Coronary artery (tissue), 2 donors: ENCODE measurements at regions not wholly inside any gene's neighbourhood (a gene's known extent, or its start where the extent isn't known, plus 50 kb on each side); places are given as distances from the start of the nearest gene placed in this dataset.

Experiments used
- DNase-seq: peaks from one replicate; pipeline ENCODE4 v3.0.0-alpha.2; 2017; ENCODE audit warnings: low spot score
- H3K27ac ChIP-seq, 2 donors: fragments of 200-600 bp; sonication (generic); one replicate each; pipeline ENCODE4 v1.5.1; 2016 to 2019
- H3K4me3 ChIP-seq: fragments of 200-600 bp; sonication (generic); 2 replicates; pipeline ENCODE4 v1.5.1; 2016; ENCODE audit warnings: mild to moderate bottlenecking, moderate library complexity
- TF ChIP-seq, protein P1 (sequence below): fragments of 200-600 bp; sonication (generic); IDR thresholded peaks from one replicate; pipeline ENCODE4 v1.5.1; 2019; ENCODE audit warnings: antibody characterized with exemption

DNA sequence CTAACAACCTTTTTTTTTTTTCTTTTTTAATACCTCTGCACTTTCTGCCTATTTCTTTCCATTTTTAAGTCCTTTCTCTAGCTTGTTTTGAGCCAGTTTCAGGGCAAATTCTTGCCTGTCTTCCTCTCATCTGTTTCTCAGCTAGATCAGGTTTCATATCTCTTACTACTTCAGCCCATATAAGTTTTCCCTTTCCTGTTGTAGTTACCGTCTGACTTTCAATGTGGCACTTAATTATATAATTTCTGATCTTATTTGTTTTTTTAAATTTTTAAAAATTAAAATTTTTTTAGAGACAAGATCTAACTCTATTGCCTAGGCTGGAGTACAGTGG is 104.7 kb upstream of the ELL2 start:
- no peak for DNase-seq
- Histone ChIP-seq H3K27ac (no peak overlapping the region), H3K4me3 (no peak overlapping the region)
- TF ChIP-seq, protein P1, sequence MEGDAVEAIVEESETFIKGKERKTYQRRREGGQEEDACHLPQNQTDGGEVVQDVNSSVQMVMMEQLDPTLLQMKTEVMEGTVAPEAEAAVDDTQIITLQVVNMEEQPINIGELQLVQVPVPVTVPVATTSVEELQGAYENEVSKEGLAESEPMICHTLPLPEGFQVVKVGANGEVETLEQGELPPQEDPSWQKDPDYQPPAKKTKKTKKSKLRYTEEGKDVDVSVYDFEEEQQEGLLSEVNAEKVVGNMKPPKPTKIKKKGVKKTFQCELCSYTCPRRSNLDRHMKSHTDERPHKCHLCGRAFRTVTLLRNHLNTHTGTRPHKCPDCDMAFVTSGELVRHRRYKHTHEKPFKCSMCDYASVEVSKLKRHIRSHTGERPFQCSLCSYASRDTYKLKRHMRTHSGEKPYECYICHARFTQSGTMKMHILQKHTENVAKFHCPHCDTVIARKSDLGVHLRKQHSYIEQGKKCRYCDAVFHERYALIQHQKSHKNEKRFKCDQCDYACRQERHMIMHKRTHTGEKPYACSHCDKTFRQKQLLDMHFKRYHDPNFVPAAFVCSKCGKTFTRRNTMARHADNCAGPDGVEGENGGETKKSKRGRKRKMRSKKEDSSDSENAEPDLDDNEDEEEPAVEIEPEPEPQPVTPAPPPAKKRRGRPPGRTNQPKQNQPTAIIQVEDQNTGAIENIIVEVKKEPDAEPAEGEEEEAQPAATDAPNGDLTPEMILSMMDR, result no peak

GRCh38 chr5:96065685-96066385 is 104.2 kb upstream of the ELL2 start:
- TF ChIP-seq, protein P1, result no peak
- Histone ChIP-seq H3K27ac (no peak overlapping the region), H3K4me3 (no peak overlapping the region)
- no peak for DNase-seq

GRCh38 chr5:96064877-96065276 is 103.2 kb upstream of the ELL2 start:
- TF ChIP-seq, protein P1, result no peak
- no peak for DNase-seq
- Histone ChIP-seq H3K4me3 (no peak overlapping the region), H3K27ac (no peak overlapping the region)

DNA sequence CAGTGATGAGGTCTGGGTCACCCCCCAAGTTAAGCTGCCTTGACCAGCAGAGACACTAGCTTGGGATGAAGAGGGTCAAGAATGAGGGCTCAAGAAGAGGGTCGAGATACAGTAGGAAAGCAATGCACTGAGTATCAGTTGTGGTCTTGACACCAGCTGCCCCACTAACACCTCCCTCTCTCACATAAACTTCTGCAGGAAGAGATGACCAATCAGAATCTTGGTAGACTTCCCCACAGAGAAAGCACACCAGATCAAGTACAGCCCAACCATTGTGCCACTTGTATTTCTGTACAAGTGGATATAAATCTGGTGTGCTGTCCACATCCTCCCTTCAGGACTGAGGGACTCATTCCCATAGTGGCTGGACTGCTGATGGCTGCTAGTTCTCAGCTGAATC is 101.2 kb upstream of the ELL2 start:
- Histone ChIP-seq H3K27ac (no peak overlapping the region), H3K4me3 (no peak overlapping the region)
- DNase-seq, result no peak
- TF ChIP-seq, protein P1, result no peak

DNA sequence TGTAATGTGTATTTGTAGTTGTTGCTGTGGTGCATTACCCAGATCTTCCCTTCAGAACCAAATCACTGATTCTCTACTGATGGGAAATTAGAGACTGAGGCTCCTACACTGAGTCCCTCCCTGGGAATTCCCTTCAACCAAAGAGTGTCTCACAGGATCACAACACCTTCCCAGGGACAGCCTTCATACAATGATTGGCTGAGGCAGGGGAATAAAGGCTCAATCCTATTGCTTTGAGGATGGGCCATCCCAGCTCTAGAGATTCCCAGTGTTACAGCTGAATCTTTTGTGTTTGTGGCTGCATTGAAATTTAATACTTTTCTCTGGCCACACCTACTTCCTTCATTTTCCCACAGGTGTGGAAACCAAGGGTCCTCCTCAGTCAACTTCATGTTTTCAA is 96.4 kb upstream of the ELL2 start:
- DNase-seq, result no peak
- Histone ChIP-seq H3K4me3 (no peak overlapping the region), H3K27ac (no peak overlapping the region)
- TF ChIP-seq, protein P1, result no peak

- Histone ChIP-seq H3K27ac (peak overlapping the region; percentile 12 to 56), H3K4me3 (no peak overlapping the region)
- no peak for DNase-seq
- TF ChIP-seq, protein P1, result no peak
These were observed 92.8 kb upstream of the ELL2 start for GRCh38 chr5:96054311-96055030.
